Adipocyte (in vitro differentiated cells): ENCODE measurements at regions not wholly inside any gene's neighbourhood (a gene's known extent, or its start where the extent isn't known, plus 50 kb on each side); places are given as distances from the start of the nearest gene placed in this dataset.
A peak's percentile ranks its signal among the peaks of the same experiment; 100 is the strongest.

Source experiments
- DNase-seq: peaks from one replicate; pipeline ENCODE4 v3.0.0-alpha.2; 2015; ENCODE audit warnings: low read depth
- H3K27me3 ChIP-seq: replicated peaks from 2 replicates; pipeline ENCODE4 v1.7.0; 2013; ENCODE audit warnings: mild to moderate bottlenecking, low read length, moderate library complexity; ENCODE audit not compliant: control insufficient read depth, insufficient read depth
- H3K36me3 ChIP-seq: 2 replicates; pipeline ENCODE4 v1.7.0; 2013; ENCODE audit warnings: low read length, mild to moderate bottlenecking, moderate library complexity; ENCODE audit not compliant: control insufficient read depth, insufficient read depth, severe bottlenecking
- H3K4me1 ChIP-seq: 2 replicates; pipeline ENCODE4 v1.7.0; 2013; ENCODE audit warnings: mild to moderate bottlenecking, low read length, moderate library complexity; ENCODE audit not compliant: control insufficient read depth, insufficient read depth
- H3K4me3 ChIP-seq: 2 replicates; pipeline ENCODE4 v1.7.0; 2013; ENCODE audit warnings: mild to moderate bottlenecking, low read length, moderate library complexity
- H3K9ac ChIP-seq: 2 replicates; pipeline ENCODE4 v1.7.0; 2013; ENCODE audit warnings: mild to moderate bottlenecking, low read length, moderate library complexity
- H3K9me3 ChIP-seq: 2 replicates; pipeline ENCODE4 v1.7.0; 2013; ENCODE audit warnings: mild to moderate bottlenecking, low read length, moderate library complexity; ENCODE audit not compliant: control insufficient read depth

DNA sequence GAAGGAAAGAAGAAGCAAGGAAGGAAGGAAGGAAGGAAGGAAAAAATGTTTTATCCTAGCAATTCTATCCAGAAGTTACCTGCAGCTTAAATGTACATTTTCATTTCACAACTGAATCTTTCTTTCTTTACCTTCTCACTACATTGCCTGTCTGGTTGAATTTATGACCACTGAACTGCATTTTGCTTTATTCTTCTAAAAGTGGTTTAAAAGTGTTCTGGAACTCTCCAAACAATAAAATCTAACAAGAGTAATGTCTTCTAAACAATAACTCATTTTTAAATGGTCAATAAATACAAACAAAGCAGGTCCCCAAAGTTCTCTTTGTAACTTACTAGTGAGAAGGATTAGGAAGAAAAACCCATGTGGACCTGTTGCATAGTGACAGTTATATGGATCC lies 587.5 kb upstream of the NEGR1 start:
- no peak overlapping the region for H3K9ac ChIP-seq
- no peaks in the 10 kb centered on the region for H3K36me3 ChIP-seq
- H3K4me1 ChIP-seq, result no peaks in the 10 kb centered on the region
- DNase-seq, result no peak
- H3K27me3 ChIP-seq, result no peaks in the 10 kb centered on the region
- H3K4me3 ChIP-seq, result no peak overlapping the region
- H3K9me3 ChIP-seq, result no peaks in the 10 kb centered on the region

DNA sequence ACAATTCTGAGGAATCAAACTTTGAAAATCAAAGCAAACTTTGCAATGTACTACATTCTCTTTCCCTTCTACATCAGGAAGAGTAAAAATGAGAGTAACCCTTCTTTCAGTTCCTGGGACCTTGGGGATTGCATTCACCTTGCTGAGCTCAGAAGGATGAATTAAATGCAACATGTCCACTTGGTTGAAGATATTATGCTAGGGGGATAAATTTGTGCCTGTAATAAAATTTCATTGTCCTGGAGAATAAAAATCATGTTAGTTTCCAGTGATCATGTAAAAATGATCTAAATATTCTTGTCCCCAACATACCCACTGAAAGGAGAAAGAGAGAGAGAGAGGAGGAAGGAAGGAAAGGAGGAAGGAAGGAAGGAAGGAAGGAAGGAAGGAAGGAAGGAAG lies 587.1 kb upstream of the NEGR1 start:
- no peak for DNase-seq
- Histone ChIP-seq H3K27me3 (no peaks in the 10 kb centered on the region), H3K9ac (no peak overlapping the region), H3K9me3 (no peaks in the 10 kb centered on the region), H3K36me3 (no peaks in the 10 kb centered on the region), H3K4me1 (no peaks in the 10 kb centered on the region), H3K4me3 (no peak overlapping the region)

DNA sequence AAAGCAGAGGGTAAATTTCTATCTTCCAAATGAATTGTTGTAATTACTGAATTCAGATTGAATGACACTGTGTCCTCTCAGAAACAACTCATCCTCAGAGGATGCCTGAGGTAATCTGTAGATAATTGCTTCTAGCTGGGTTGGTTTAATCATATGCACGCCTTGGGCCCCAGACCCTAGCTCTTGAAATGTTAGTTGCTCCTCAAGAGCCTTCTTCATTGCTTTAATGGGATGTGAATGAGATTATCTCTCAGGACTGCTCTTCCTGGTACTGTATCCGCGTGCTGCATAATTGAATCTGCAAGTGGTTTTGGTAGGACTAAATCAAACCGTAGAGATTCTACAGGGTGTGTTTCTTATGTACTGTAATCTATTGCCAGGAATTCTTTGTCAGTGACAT lies 569.3 kb upstream of the NEGR1 start:
- Histone ChIP-seq H3K27me3 (no peaks in the 10 kb centered on the region), H3K36me3 (no peaks in the 10 kb centered on the region), H3K4me3 (no peak overlapping the region), H3K4me1 (peaks cover 12% of the 10 kb centered on the region), H3K9me3 (no peaks in the 10 kb centered on the region), H3K9ac (no peak overlapping the region)
- no peak for DNase-seq

DNA sequence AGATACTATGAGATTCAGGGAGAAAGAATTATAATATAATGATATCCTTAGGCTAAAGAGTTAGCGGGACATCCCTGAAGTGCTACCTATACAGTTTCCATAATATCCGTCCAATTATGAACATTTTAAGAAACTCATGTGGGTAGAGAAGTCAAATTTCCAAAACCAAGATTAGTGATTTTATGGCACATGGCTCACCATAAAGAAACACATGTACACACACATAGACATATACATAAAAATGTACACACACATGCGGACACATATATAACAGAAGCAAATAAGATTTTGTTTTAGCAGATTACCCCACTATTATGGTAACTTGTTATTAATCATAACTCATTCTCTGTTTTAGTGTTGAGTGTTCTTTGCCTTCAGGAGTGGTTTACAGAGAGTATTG lies 566.7 kb upstream of the NEGR1 start:
- Histone ChIP-seq H3K27me3 (peaks cover 6% of the 10 kb centered on the region), H3K36me3 (no peaks in the 10 kb centered on the region), H3K9ac (no peak overlapping the region), H3K4me3 (no peak overlapping the region), H3K4me1 (peaks cover 13% of the 10 kb centered on the region), H3K9me3 (no peaks in the 10 kb centered on the region)
- no peak for DNase-seq

DNA sequence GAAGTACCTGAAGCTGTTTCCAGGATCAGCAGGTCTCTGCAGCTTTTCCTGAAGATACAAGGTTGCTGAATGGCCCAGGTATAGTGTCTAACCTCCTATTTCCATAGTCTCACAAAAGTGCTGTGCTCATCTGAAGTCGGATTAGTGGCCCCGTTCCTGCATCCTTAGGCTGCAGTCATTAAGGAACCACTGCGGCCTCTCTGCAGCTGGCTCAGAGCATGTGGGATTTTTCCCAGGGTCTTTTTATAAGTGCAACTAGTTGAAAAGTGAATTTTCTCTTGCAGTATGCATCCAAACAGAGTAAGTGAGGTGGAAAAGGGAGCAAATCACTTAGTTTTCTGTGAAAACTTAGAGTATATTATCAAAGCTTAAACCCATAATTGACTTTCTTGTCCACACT lies 565.3 kb upstream of the NEGR1 start:
- peaks cover 6% of the 10 kb centered on the region for H3K27me3 ChIP-seq
- no peak for DNase-seq
- no peak overlapping the region for H3K9ac ChIP-seq
- no peaks in the 10 kb centered on the region for H3K9me3 ChIP-seq
- no peak overlapping the region for H3K4me3 ChIP-seq
- no peaks in the 10 kb centered on the region for H3K36me3 ChIP-seq
- peaks cover 13% of the 10 kb centered on the region for H3K4me1 ChIP-seq

DNA sequence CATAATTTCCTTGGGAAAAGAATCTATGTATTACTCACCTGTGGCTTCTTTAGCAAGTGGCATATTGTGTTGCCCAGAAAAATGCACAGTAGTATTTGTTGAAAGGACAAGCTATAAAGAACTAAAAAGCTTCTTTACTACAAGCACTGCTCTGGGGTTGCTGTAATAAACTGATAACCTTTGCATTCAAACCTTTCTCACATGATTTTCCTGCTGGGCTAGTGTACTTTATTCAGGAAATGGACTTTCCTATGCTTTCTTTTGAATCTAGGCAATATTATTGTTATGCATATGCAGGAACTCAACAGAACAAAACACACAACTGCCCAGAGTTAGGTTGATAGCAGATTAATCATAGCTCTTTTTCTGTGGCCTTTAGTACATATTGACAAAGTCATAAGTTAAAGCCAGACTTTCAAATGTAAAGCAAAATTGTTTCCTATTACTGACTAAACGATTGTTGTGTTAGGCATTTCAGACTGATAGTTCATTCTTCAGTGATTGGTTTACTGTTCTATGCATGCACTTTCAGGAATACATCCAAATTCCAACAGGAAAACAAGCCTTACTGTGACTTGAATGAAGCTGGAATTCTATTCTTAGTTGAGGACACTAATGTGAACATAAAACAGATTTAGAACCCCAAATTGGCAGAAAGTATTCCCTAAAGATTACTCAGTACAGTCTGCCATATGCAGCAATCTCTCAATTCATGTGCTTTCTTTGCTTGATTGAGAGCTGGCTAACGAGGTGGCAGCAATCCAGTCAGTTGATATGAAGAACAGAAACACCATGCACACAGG lies 564.3 kb upstream of the NEGR1 start:
- Histone ChIP-seq H3K4me3 (no peak overlapping the region), H3K27me3 (peaks cover 6% of the 10 kb centered on the region), H3K9ac (no peak overlapping the region), H3K9me3 (no peaks in the 10 kb centered on the region), H3K36me3 (no peaks in the 10 kb centered on the region), H3K4me1 (peaks cover 13% of the 10 kb centered on the region)
- no peak for DNase-seq

DNA sequence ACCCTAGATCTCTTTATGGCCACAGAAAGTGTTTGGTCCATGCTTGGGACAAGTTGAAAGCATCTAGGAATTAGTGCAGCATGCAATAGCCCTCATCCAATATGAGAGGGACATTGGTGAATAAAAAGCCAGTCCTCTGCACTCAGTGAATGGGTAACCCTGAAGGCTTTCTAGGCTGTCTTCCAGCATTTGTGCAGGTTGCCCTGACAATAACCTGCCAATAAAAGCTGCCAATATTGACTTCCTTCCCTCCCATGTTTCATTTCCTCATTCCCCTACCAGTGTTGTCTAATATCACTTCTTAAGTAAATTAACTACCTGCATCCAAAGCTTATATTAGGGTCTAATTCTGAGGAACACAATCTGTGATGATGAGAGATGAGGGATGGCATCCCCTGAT lies 563.6 kb upstream of the NEGR1 start:
- Histone ChIP-seq H3K4me3 (no peak overlapping the region), H3K27me3 (peaks cover 6% of the 10 kb centered on the region), H3K9ac (no peak overlapping the region), H3K4me1 (peaks cover 13% of the 10 kb centered on the region), H3K9me3 (no peaks in the 10 kb centered on the region), H3K36me3 (no peaks in the 10 kb centered on the region)
- DNase-seq, result no peak

DNA sequence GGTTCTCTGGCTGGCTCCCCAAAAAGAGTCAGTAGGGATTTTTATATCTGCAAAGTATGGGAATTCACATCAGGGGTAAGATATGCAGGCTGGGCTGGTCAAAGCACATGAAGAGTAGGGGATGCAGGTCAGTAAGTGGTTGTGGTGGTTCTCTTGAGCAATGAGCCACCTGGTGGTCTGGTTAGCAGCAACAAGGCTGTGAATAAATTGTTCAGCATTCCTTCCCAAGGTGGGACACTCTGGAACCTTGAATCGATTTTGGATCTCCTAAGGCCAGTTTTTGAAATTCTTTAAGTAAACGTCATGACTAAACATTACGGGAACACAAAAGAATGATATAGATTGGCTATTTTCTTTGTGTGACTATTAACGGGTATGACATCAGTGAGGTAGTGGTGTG lies 563.0 kb upstream of the NEGR1 start:
- peaks cover 13% of the 10 kb centered on the region for H3K4me1 ChIP-seq
- peaks cover 6% of the 10 kb centered on the region for H3K27me3 ChIP-seq
- DNase-seq, result peak; percentile 7
- no peaks in the 10 kb centered on the region for H3K9me3 ChIP-seq
- no peaks in the 10 kb centered on the region for H3K36me3 ChIP-seq
- no peak overlapping the region for H3K9ac ChIP-seq
- no peak overlapping the region for H3K4me3 ChIP-seq

DNA sequence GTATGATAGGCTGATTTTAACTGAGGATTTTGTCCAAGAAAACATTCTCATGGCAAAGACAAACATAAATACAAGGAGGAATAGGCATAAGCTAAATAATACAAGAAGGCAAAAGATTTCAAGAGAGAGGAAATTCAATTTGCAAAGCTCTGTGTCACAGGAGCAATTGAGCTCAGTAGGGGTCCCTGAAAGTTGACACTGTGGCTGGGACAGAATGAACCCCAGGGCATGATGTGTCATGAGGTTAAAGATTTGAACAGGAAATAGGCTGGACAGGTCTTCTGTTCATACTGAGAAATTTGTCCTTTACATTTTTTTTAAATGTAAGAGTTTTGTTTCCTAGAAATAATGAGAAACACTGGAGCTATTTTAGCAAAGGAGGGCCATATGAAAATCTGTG lies 555.4 kb upstream of the NEGR1 start:
- Histone ChIP-seq H3K4me3 (no peak overlapping the region), H3K4me1 (no peaks in the 10 kb centered on the region), H3K27me3 (no peaks in the 10 kb centered on the region), H3K36me3 (no peaks in the 10 kb centered on the region), H3K9me3 (peaks cover 16% of the 10 kb centered on the region), H3K9ac (no peak overlapping the region)
- DNase-seq, result no peak

DNA sequence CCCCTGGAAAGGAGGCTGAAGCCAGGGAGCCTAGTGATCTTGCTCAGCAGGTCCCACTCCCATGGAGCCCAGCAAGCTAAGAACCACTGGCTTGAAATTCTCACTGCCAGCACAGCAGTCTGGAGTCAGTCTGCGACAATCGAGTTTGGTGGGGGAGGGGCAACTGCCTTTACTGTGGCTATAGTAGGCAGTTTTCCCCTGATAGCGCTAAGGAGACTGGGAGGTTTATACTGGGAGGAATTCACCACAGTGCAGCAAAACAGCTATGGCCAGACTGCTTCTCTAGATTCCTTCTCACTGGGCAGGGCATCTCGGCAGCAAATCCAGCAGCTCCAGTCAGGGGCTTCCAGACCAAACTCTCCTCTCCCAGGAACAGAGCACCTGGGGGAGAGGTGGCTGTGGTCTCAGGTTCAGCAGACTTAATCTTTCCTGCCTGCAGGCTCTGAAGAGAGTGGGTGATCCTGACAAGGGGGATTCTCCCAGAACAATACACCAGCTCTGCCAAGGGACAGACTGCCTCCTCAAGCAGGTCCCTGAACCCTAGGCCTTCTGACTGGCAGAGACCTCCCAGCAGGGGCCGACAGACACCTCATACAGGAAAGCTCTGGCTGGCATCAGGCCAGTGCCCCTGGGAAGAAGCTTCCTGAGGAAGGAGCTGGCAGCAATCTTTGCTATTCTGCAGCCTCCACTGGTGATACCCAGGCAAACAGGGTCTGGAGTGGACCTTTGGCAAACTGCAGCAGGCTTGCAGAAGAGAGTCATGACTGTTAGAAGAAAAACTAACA lies 548.5 kb upstream of the NEGR1 start:
- Histone ChIP-seq H3K27me3 (no peaks in the 10 kb centered on the region), H3K4me3 (no peak overlapping the region), H3K9me3 (peaks cover 23% of the 10 kb centered on the region), H3K4me1 (peaks cover 7% of the 10 kb centered on the region), H3K36me3 (no peaks in the 10 kb centered on the region), H3K9ac (no peak overlapping the region)
- no peak for DNase-seq

DNA sequence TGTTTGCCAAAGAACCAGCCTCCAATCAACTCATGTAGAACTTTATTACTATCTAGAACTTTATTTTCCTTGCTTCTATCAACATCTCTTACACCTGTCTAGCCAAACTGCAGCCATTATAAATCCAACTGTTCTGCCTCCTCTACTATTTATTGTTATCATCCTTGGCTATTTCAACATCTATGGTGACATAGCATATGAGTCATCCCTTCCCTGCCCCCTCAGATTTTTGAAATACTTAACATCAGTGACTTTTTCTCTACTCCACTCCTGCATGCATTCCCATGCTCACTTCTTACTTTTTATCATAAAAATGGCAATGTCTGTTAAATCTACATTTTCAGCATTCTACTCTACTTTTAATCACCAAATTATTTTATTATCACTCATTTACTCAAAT lies 544.9 kb upstream of the NEGR1 start:
- no peaks in the 10 kb centered on the region for H3K27me3 ChIP-seq
- H3K36me3 ChIP-seq, result no peaks in the 10 kb centered on the region
- peak; percentile 58 for DNase-seq
- H3K4me3 ChIP-seq, result no peak overlapping the region
- peaks cover 7% of the 10 kb centered on the region for H3K4me1 ChIP-seq
- H3K9me3 ChIP-seq, result peaks cover 10% of the 10 kb centered on the region
- no peak overlapping the region for H3K9ac ChIP-seq
